Daoy (cell line): ENCODE measurements at regions not wholly inside any gene's neighbourhood (a gene's known extent, or its start where the extent isn't known, plus 50 kb on each side); places are given as distances from the start of the nearest gene placed in this dataset.
"Not testable (repeated sequence)": the region's sequence is repeated elsewhere in the genome, so short reads cannot be mapped to it uniquely, and the experiment has no call there.

Experiments used
- DNase-seq: peaks from one replicate; pipeline ENCODE4 v3.0.0-alpha.2; 2015; ENCODE audit warnings: low read depth

DNA sequence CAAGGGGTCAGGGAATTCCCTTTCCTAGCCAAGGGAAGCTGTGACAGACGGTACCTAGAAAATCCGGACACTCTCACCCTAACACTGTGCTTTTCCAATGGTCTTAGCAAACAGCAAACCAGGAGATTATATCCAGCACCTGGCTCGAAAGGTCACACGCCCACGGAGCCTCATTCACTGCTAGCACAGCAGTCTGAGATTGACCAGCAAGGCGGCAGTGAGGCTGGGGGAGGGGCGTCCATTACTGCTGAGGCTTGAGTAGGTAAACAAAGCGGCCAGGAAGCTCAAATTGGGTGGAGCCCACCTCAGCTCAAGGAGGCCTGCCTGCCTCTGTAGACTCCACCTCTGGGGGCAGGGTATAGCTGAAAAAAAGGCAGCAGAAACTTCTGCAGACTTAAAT is 447.3 kb downstream of the RSL24D1 start:
- DNase-seq, result not testable (repeated sequence)

DNA sequence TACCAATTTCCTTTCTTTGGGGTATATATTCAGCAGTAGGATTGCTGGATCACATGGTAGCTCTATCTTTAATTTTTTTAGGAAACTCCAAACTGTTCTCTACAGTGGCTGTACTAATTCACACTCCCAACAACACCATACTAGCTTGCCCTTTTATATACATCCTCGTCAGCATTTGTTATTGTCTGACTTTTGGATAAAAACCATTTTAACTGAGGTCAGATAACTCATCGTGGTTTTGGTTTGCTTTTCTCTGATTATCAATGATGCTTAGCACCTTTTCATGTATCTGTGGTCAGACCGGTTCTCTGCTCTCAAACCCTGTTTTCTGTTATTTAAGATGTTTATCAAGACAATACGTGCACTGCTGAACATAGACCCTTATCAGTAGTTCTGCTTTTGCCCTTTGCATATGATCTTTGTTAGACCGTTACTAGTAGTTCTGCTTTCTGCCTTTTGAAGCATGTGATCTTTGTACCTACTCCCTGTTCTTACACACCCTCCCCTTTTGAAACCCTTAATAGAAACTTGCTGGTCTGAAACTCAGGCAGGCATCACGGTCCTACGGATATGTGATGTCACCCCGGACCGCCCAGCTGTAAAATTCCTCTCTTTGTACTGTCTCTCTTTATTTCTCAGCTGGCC is 474.3 kb downstream of the RSL24D1 start:
- DNase-seq, result no peak

DNA sequence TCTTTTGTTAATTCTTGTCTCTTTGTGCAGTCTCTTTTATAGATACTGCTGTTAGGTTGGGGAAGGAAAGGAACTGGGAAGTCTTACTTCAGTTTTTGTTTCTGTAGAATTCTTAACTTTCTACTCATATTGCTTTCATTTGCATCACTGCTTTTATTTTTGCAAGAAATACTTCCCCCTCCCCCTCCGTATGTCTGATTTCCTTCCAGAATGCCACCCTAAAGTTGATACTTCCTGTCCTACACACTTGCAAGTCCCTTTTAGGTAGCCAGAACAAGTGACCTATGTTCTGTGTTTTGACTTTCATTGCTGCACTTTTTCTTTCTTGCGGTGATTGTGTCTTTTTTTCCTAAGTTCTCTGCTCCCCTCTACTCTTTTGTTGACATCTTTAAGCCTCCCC is 477.4 kb downstream of the RSL24D1 start:
- no peak for DNase-seq

DNA sequence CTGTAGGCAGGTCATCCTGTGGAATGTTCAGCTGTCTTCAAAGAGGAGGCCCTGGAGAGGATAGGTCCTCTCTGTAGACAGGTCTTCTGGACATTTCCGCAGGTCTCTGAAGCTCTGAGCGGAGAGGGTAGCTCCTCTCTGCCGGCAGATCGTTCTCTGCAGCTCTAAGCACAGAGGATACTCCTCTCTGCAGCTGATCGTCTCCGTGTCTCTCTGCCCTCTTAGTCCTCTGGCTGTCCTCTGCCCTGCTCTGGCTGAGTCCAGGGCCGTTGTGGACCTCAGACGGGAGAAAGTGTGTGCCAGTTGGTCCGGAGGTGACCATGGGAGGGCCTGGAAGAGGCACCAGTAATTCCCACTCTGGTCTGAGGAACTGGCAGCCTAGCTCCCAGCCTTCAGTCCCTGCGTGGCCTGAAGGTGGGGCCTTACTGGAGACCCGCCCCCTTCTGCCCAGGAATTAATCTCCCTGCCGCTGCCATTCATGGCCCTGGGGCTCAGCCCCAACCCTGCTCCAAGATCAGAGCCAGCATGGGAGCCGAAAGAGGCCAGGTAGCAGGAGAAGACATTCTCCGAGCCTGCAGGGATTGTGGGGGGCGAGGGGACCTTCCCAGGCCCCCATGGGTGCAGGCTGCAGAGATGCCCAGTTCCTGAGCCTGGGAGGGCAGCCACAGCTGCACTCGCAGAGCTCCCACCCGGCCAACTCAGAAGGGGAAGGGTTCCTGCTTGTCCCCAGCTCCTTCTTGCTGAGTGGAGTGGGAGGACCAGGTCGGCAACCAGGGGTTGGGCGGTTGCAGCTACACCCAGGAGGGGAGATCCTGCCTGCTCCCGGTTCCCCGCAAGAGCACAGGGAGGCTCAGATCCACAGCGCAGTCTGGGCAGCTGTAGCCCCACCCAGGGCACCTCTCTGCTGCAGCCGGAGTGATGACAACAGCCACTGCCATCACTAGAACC is 488.7 kb downstream of the RSL24D1 start:
- DNase-seq, result no peak

DNA sequence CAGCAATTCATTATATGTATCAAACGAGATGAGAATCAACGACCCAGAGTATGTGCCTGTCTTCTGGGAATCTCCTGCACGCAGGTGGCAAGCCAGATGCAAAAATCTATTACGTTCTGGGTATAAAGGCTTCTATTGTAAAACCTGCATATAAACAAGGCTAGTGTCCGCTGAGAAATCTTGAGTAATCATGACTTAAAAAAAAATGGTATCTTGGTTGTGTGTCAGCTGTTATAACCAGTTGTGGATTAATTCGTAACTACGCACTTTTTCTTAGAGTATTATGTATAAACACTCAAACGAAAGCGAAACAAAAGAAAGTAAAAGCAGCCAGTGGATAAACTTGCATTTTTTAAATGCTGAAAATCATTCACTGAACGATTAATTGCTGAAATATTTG is 509.1 kb downstream of the RSL24D1 start:
- DNase-seq, result no peak
